Sigmoid colon (tissue), 4 donors: ENCODE measurements at regions not wholly inside any gene's neighbourhood (a gene's known extent, or its start where the extent isn't known, plus 50 kb on each side); places are given as distances from the start of the nearest gene placed in this dataset.

Experiments
- POLR2A ChIP-seq, 2 donors: fragments of 450-650 bp; IDR thresholded peaks; one replicate each; pipeline ENCODE4 v1.6.1; 2016; ENCODE audit warnings: antibody characterized with exemption in 2 of 2, mild to moderate bottlenecking in 2 of 2, moderate library complexity in 2 of 2
- POLR2AphosphoS5 ChIP-seq, 4 donors: sonication (generic); formaldehyde crosslinking; IDR thresholded peaks; one replicate each; pipeline ENCODE4 v1.6.1; 2017; ENCODE audit warnings: antibody characterized with exemption in 4 of 4
- TF ChIP-seq, protein P1 (sequence below), 4 experiments: fragments of 450-650 bp in 3 of 4; fragments of 200-600 bp in 1 of 4; IDR thresholded peaks; one replicate each; pipeline ENCODE4 v1.5.1; 2016 to 2019; ENCODE audit warnings: antibody characterized with exemption in 4 of 4, mild to moderate bottlenecking in 3 of 4, moderate library complexity in 2 of 4

DNA sequence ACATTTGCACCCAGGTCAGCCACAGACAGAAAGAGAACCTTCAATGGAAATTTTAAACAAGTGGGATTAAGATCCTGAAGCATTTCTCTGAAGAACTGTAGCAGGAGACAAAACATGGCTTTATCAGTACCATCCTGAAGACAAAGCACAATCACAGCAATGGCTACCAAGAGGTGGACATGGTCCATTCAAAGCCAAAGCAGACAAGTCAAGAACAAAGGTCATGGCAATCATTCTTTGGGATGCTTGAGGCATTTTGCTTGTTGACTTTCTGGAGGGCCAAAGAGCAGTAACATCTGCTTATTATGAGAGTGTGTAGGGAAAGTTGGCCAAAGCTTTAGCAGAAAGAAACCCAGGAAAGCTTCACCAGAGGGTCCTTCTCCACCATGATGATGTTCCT lies 248.2 kb downstream of the TOX3 start:
- TF ChIP-seq, protein P1, sequence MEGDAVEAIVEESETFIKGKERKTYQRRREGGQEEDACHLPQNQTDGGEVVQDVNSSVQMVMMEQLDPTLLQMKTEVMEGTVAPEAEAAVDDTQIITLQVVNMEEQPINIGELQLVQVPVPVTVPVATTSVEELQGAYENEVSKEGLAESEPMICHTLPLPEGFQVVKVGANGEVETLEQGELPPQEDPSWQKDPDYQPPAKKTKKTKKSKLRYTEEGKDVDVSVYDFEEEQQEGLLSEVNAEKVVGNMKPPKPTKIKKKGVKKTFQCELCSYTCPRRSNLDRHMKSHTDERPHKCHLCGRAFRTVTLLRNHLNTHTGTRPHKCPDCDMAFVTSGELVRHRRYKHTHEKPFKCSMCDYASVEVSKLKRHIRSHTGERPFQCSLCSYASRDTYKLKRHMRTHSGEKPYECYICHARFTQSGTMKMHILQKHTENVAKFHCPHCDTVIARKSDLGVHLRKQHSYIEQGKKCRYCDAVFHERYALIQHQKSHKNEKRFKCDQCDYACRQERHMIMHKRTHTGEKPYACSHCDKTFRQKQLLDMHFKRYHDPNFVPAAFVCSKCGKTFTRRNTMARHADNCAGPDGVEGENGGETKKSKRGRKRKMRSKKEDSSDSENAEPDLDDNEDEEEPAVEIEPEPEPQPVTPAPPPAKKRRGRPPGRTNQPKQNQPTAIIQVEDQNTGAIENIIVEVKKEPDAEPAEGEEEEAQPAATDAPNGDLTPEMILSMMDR (IDR thresholded peaks at IDR 0.05): no peak
- no peak for TF ChIP-seq POLR2AphosphoS5 (IDR thresholded peaks at IDR 0.05)
- no peak for TF ChIP-seq POLR2A (IDR thresholded peaks at IDR 0.05)
